GM23338 (cell line): ENCODE measurements at regions not wholly inside any gene's neighbourhood (a gene's known extent, or its start where the extent isn't known, plus 50 kb on each side); places are given as distances from the start of the nearest gene placed in this dataset.

ENCODE experiments used
- CREB1 ChIP-seq: fragments of 250-450 bp; sonication (Bioruptor Pico); IDR thresholded peaks from 2 replicates; pipeline ENCODE4 v1.5.0; 2020; ENCODE audit warnings: low read depth, mild to moderate bottlenecking, moderate library complexity
- EZH2phosphoT487 ChIP-seq: fragments of 200-600 bp; sonication (generic); IDR thresholded peaks from one replicate; pipeline ENCODE4 v1.8.1; 2018; ENCODE audit warnings: antibody characterized with exemption; ENCODE audit not compliant: unreplicated experiment
- JUNB ChIP-seq: IDR thresholded peaks from one replicate; pipeline ENCODE4 v1.6.1; 2016; ENCODE audit warnings: antibody characterized with exemption; ENCODE audit not compliant: unreplicated experiment
- TF ChIP-seq, protein P1 (sequence below), 2 experiments: fragments of 200-600 bp in 1 of 2; sonication (generic) in 1 of 2; conservative IDR thresholded peaks; 2 replicates each; pipeline versions ENCODE4 v1.5.1 to v1.6.1; 2016 to 2017; ENCODE audit warnings: antibody characterized with exemption in 2 of 2, low read depth in 2 of 2, mild to moderate bottlenecking in 2 of 2, moderate library complexity in 1 of 2

- TF ChIP-seq EZH2phosphoT487 = no peak
- TF ChIP-seq, protein P1, sequence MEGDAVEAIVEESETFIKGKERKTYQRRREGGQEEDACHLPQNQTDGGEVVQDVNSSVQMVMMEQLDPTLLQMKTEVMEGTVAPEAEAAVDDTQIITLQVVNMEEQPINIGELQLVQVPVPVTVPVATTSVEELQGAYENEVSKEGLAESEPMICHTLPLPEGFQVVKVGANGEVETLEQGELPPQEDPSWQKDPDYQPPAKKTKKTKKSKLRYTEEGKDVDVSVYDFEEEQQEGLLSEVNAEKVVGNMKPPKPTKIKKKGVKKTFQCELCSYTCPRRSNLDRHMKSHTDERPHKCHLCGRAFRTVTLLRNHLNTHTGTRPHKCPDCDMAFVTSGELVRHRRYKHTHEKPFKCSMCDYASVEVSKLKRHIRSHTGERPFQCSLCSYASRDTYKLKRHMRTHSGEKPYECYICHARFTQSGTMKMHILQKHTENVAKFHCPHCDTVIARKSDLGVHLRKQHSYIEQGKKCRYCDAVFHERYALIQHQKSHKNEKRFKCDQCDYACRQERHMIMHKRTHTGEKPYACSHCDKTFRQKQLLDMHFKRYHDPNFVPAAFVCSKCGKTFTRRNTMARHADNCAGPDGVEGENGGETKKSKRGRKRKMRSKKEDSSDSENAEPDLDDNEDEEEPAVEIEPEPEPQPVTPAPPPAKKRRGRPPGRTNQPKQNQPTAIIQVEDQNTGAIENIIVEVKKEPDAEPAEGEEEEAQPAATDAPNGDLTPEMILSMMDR (conservative IDR thresholded peaks at IDR 0.05; ENCODE audit: low read depth in 2 of 2) = no peak
- TF ChIP-seq CREB1 = no peak
- TF ChIP-seq JUNB = no peak
These were observed 447.8 kb upstream of the MKI67 start for GRCh38 chr10:128573986-128574385.
